Dermis blood vessel endothelial cell (primary cell): ENCODE measurements at regions not wholly inside any gene's neighbourhood (a gene's known extent, or its start where the extent isn't known, plus 50 kb on each side); places are given as distances from the start of the nearest gene placed in this dataset.
"Not testable (repeated sequence)": the region's sequence is repeated elsewhere in the genome, so short reads cannot be mapped to it uniquely, and the experiment has no call there.

Source experiments
- DNase-seq: peaks from one replicate; pipeline ENCODE4 v3.0.0; 2010

DNA sequence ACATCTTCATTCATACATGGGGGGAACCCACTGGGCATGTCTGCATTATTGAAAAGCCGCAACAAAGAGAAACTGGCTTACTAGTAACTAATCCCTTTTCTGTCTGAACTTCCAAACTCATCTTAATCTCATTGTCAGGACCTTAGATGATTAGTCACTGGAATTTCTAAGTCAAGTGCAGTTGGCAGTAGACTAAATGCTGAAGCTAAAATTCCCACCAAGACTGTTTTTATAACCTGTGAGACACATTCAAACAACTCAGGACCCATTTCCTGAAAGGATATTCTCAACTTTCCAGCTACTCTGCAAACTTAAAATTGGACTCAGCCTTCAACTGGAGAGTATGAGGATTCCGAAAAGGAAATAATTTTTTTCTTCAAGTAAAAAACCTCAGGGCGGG is 94.8 kb upstream of the SCAF8 start:
- peak; percentile 89 for DNase-seq

DNA sequence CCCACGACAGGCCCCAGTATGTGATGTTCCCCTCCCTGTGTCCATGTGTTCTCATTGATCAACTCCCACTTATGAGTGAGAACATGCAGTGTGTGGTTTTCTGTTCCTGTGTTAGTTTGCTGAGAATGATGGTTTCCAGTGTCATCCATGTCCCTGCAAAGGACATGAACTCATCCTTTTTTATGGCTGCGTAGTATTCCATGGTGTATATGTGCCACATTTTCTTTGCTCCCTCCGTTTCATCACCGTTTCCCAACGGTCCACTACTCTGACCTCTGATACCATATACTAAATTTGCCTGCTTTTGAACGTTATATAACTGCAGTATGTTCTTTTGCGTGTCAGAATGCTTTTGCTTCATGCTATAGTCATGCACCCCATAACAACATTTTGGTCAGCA is 94.0 kb upstream of the SCAF8 start:
- DNase-seq = not testable (repeated sequence)

DNA sequence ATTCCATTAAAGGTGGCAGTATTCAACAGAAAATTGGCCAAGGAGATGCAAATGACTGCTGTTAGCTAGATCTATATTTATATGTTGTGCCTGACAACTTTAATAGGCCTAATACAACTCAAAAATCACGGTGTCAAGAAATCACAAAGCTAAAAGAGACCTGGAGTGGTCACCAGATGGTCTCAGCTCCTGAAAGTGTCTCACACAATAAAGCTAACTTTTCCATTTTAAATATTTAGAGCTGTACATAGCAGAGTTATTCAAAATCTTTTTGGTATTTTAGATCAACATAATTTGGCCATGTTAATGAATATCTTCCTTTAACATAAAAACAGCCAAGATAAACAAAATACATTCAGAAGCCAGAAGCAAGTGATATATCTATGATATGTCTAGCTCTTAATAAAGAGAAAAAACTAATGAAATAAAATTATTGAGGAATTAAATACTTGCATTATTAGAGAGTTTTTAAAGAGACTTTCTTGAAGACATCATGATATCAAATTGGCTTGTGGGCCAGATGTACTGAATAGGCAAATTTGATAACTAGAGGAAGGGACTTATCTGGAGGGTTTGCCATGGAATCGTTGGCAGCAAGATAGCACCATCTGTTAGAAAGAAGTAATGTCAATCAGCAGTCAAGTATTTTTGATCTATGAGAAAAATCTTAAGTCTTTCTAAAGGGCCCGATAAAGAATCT is 84.9 kb upstream of the SCAF8 start:
- no peak for DNase-seq

DNA sequence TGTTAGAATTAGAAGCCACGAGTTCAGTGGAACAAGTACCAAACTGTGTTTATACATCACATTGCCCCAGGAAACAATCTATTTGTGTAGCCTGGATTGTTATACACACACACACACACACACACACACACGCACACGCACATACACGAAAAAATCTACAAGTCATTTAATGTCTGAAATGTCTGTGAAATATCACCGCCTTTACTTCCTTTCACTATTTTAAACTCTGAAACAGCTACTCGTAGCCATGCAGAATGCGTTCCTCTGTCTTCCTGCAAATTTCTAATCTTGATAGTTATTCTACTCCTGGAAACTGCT is 84.4 kb upstream of the SCAF8 start:
- no peak for DNase-seq

DNA sequence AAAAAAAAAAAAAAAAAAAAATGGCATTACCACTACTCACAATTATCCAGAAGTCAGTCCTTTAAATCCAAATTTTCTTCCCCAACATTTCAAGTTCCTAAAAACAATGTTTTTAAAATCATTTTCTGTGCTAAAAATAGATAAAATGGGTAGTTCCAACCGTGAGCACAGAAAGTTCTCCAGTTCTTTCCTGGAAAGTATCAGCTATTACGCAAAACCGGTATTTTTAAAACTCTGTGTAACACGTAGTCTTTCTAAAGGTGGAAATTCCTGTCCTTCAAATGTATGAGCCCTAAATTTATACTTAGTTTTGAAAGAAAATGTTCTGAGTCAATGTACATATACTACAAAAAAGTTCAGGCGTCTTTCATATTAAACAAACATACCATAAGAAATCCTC is 83.5 kb upstream of the SCAF8 start:
- DNase-seq = peak; percentile 10

DNA sequence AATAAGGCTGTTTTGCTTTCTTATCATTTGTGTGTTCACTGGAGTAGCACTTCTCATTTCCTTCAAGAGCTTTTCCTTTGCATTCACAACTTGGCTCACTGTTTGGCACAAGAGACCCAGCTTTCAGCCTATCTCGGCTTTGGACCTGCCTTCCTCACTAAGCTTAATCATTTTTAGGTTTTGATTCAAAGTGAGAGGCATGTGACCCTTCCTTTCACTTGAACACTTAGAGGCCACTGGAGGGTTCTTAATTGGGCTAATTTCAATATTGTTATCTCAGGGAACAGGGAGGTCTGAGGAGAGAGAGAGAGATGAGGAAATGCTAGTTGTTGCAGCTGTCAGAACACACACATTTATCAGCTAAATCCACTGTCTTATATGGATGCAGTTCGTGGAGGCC is 82.9 kb upstream of the SCAF8 start:
- DNase-seq = peak; percentile 19

DNA sequence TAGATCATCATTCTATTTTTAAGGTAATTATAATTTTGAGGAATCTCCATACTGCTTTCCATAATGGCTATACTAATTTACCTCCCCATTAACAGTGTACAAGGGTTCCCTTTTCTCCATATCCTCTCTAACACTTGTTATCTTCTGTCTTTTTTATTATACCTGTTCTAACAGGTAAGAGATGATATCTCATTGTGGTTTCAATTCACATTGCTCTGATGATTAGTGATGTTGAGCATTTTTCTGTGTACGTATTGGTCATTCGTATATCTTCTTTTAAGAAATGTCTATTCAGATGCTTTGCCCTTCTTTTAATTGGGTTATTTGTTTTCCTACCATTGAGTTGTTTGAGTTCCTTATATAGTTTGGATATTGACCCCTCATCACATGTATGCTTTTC is 81.6 kb upstream of the SCAF8 start:
- DNase-seq = no peak

DNA sequence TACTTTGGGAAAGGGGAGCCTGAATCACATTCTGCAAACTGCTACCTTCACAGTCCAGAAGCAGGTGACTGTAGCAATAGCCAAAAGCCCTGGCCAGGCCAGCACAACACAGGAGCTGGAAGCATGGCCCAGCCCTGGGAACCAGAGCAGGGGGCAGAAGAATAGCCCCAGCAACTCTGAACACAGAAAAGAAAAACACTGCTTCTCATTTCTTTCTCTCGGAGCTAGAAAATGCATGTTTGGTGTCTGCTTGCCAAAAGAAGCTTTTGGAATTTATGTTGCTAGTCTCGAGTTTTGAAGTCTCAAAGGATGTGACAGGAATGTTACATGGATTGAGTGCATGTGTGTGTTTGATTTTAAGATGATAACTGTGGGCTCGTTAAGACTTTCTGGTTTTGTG is 79.8 kb upstream of the SCAF8 start:
- peak; percentile 53 for DNase-seq

DNA sequence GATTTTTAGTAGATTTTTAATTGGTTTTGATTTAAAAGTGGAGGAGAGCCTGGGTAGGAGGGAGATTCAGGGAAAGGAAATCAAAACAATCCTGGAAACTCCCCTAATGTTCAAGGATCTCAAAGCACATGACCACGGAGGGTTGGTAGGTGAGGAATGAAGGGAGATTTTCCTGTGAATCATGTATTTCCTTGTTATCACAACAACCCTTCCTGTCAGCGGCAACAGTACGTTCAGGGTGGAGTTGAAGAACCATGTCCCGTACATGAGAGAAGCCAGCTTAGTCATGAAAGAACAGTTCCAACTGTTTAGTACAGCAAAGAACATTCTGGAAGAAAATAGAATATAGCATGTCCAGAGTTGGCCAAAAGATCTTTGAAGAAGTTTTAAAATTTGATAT is 79.4 kb upstream of the SCAF8 start:
- peak; percentile 97 for DNase-seq

DNA sequence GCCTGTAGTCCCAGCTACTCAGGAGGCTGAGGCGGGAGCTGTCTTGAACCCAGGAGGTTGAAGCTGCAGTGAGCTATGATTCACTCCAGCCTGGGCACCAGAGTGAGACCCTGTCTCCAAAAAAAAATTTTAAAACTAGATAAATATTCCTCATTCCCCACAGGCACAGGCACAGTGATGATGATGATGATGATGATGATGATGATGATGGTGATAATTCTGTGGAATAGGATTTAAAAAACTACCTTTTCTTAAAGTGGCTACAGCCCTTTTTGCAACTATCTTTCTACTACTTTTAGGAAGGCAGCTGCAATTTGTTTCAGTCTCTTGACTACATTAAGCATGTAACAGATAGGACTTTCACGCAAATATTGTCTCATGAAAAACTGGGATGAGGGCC is 76.6 kb upstream of the SCAF8 start:
- no peak for DNase-seq

DNA sequence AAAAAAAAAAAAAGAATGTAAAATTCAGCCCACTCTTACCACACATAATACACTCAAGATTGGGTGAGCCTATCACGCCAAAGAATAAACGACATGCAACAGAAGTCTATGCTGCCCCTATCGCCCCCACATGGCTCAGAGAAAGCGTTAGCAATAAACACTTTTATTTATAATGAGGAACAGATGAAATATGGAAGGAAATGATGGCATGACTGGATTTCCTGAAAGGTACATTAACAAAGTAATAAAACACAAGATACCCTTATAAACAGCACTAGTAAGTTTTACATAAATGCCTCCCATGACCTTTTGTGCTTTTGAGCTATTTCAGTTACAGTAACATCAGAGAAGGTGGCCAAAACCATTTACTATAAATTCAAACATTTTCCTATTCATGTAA is 71.4 kb upstream of the SCAF8 start:
- DNase-seq = peak; percentile 85

DNA sequence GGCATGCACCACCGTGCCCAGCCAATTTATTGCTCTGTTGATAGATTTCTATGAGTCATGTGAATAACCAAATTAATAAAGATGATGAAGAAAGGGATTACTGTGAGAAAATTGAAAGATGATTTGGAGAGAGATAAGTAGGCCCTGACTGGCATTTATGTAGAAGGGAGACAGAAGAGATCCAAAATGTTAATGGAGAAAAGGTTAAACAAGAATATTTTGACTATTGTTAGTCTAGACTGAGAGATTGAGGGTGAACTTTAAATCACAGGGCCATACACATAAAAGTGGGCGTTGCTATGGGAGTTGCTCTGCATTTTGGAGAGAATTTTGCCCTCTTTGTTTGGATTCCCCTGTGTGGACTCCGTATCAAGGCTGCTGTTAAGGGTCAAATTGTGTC is 68.9 kb upstream of the SCAF8 start:
- no peak for DNase-seq

DNA sequence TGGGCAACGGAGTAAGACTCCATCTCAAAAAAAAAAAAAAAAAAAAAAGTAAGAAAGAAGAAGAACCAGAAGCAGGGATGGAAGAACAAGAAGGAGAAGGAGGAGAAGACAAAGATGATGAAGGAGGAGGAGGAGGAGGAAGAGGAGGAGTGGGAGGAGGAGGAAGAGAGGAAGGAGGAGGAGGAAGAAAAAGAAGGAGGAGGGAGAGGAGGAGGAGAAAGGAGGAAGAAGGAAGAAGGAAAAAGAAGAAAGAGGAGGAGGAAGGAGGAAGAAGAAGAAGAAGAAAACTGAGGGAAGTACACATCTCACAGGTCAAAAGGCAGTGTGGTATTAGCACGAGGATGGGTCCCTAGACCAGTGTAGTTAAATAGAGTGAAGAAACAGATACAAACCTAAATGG is 65.1 kb upstream of the SCAF8 start:
- no peak for DNase-seq

DNA sequence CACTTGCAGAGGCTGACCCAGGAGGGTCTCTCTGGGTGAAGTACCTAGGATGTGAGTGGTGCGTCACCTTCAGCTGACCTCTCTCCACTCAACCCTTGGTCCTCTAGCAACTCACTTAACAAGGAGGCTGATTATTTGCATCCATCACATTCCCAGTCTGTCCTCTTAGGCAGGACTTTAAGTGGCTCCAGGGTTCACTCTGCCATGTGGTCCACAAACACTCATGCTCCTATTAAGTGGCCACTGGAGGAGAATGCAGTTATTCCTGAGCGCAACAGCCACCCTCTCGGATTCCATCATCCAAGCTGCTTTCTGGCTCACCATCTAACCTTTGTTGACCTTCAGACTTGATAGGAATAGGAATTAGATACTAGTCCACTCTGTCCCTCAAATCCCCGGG is 61.1 kb upstream of the SCAF8 start:
- no peak for DNase-seq

DNA sequence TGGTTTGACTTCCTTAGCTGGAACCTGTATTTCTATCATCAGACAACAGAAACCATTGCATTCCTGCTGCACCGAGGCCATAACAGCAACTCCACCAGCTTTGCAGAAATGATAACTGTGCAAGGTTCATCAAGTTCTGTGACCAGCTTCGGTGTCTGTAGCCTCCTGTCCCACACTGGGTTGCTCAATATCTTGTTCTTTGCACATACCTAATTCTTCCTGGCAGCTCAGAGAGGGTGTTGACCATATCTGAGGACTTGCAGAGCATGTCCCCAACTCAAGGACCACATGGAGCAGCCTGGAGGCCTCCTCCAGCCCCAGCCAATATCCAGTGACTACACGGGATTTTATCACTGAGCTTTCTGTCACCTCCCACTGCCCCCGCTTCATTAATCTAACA is 59.3 kb upstream of the SCAF8 start:
- DNase-seq = no peak

DNA sequence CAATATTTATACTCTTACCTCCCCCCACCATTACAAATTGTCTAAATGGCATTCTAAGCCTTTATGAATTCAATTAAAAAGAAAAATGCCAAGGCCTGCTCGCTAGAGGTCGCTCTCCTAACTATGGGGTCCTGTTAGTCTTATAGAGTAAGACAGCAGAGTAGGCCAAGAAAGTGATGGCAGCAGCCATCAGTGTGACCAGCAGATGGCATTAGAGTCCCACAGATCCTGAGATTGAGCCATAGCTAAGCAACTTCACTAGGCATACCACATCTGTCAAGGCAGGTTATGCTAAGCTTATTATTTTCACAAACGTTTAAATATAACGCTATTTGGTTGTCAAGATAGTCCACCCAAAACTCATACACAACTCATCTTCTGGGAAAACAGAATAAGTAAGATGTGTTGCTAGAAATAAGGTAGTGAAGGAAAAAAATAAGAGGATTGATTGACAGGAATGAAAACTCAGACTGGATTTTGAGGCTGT is 57.6 kb upstream of the SCAF8 start:
- peak; percentile 98 for DNase-seq

DNA sequence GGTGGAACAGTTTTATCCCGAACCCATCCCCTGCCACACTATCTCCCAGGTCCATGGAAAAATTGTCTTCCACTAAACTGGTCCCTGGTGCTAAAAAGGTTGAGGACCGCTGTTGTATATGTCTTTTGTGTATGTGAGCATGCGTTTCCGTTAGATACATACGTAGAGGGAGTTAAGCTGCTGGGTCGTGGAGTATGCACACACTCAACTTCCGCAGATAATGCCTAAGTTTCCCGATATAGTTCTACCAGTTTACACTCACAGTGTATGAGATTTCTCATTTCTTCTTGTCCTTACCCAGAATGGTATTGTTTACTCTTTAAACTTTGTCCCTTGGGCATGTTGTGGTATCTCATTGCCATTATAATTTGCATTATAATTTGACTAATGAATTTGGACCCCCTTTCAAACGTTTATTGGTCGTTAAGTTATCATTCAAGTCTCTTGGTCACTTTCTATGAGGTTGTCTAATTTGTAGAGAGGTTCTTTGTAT is 50.5 kb upstream of the SCAF8 start:
- DNase-seq = no peak
